ENCODE measurements at regions not wholly inside any gene's neighbourhood (a gene's known extent, or its start where the extent isn't known, plus 50 kb on each side); places are given as distances from the start of the nearest gene placed in this dataset.

DNA sequence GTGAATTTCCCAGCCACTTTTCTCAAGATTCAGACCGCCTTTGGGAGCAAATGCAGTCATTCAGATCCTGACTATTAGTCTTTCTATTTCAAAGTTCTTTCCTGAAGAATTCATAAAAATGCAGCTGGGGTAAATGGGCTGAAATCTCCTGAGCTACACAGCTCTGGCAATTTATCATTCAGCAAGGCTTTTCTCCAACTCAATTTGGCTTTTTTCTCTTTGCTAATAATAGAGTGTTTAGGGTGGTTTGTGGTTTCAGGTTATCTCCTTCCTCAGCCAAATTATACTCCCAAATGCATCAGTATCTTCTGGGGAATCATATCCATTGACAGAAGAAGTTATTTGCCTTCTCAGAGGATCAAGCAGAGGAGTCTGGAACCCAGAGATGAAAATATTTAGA lies 282.4 kb upstream of the SLC14A2 start:
- no peak overlapping the region for H3K4me3 ChIP-seq
- DNase-seq (no peak), ATAC-seq (no peak)
- no peaks in the 10 kb centered on the region for H3K36me3 ChIP-seq
- no peak overlapping the region for H3K27ac ChIP-seq
- no peaks in the 10 kb centered on the region for H3K9me3 ChIP-seq
- intact Hi-C loops (cut with DNase I), result no loop called here
- no peaks in the 10 kb centered on the region for H3K27me3 ChIP-seq
- no peaks in the 10 kb centered on the region for H3K4me1 ChIP-seq
- TF ChIP-seq, protein P1, sequence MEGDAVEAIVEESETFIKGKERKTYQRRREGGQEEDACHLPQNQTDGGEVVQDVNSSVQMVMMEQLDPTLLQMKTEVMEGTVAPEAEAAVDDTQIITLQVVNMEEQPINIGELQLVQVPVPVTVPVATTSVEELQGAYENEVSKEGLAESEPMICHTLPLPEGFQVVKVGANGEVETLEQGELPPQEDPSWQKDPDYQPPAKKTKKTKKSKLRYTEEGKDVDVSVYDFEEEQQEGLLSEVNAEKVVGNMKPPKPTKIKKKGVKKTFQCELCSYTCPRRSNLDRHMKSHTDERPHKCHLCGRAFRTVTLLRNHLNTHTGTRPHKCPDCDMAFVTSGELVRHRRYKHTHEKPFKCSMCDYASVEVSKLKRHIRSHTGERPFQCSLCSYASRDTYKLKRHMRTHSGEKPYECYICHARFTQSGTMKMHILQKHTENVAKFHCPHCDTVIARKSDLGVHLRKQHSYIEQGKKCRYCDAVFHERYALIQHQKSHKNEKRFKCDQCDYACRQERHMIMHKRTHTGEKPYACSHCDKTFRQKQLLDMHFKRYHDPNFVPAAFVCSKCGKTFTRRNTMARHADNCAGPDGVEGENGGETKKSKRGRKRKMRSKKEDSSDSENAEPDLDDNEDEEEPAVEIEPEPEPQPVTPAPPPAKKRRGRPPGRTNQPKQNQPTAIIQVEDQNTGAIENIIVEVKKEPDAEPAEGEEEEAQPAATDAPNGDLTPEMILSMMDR (IDR thresholded peaks at IDR 0.05), result no peak

DNA sequence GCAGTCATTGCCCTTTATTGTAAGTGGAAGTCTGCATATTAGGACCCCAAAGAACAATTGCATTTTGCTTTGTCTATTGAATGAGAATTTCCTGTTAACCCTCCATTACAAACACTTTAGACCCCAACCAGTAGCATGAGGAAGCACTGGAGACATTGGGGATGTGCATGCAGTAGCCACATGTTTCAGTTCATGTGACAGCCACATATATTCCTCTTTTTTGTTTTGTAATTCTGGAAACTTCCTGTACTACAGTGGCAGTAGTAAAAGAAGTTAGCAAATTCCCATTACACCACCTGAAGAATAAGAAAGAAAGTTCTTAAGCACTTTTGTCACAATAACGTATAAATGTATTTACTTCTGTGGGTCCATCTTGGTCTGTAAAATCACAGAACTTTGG lies 281.1 kb upstream of the SLC14A2 start:
- Histone ChIP-seq H3K9me3 (no peaks in the 10 kb centered on the region), H3K27ac (no peak overlapping the region), H3K27me3 (no peaks in the 10 kb centered on the region), H3K4me3 (no peak overlapping the region), H3K4me1 (no peaks in the 10 kb centered on the region), H3K36me3 (no peaks in the 10 kb centered on the region)
- TF ChIP-seq, protein P1 (IDR thresholded peaks at IDR 0.05), result no peak
- intact Hi-C loops (cut with DNase I), result no loop called here
- DNase-seq, result no peak
- peak; percentile 53 for ATAC-seq

DNA sequence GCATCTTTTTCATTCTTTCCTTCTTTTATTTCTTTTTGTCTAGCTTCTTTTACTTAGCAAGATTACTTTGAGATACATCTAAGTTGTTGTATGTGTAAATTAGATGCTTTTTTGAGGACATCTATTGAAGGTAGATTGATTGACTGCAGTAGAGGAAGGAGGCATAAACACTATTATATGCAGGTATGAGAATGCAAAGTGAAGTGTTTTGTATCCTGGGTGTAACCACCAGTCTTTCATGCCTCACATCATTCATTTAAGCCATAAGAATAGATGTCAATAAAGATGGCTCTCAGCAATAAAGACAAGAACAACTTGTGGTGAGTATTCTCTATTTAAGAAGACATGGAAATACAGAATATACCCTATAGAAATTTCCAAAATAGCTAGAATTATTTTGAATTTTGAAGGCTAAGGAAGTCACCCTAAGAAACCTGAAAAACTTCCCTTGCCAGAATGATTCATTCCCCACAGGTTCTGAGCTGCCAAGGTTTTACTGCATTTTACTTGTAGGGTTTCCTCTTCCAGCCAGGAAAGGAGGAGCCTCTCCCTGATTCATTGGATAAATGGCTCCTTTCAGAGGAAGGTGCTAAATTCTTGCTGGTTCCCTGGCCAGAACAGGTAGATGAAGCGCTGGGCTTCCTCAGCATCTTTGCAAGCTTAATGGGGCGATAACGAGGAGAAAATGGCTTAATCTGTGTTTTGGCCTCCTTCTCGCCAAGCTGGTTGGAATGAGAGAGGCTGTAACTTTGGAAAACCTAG lies 279.8 kb upstream of the SLC14A2 start:
- no peak overlapping the region for H3K4me3 ChIP-seq
- H3K4me1 ChIP-seq, result no peaks in the 10 kb centered on the region
- H3K27ac ChIP-seq, result no peak overlapping the region
- no peaks in the 10 kb centered on the region for H3K36me3 ChIP-seq
- no peaks in the 10 kb centered on the region for H3K9me3 ChIP-seq
- ATAC-seq (no peak), DNase-seq (no peak)
- H3K27me3 ChIP-seq, result no peaks in the 10 kb centered on the region
- TF ChIP-seq, protein P1 (IDR thresholded peaks at IDR 0.05), result no peak
- intact Hi-C loops (cut with DNase I), result no loop called here

DNA sequence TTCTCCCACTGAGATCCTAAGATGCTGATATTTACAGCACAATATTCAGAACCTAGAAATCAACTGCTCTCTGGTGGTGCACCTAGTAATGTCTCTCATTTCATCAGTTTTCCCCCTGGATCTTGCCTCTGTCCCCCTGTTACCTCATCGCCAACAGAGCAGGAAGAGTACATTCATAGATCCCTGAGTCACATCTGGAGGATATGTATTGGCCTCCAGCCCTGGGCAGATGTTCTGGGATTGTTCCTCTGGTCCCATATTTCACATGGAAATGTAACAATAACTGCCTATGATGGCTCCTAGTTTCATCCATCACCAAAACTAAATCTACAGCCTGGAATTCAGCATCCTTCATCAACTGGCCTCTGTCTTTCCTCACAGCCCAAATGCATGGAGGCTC lies 278.8 kb upstream of the SLC14A2 start:
- TF ChIP-seq, protein P1 (IDR thresholded peaks at IDR 0.05), result no peak
- ATAC-seq (no peak), DNase-seq (no peak)
- H3K36me3 ChIP-seq, result no peaks in the 10 kb centered on the region
- H3K9me3 ChIP-seq, result no peaks in the 10 kb centered on the region
- intact Hi-C loops (cut with DNase I), result no loop called here
- no peak overlapping the region for H3K27ac ChIP-seq
- no peaks in the 10 kb centered on the region for H3K27me3 ChIP-seq
- H3K4me3 ChIP-seq, result no peak overlapping the region
- no peaks in the 10 kb centered on the region for H3K4me1 ChIP-seq

DNA sequence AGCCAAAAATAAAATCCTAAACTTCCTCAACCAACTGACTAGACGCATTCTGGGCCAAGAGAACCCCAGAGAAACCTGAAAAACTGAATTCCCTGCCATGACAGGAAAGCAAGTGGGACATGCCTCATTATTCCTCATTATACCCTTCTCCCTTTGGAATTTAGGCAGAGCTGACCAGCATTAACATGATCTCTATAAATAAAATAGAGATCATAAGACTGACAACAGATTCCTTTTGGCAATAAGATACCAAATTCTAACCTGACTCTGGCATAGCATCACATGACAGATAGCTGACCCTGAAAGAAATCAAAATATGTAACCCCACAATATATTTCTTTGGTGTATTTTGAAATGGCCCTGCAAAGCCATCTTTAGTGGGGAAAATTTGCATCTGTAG lies 277.8 kb upstream of the SLC14A2 start:
- Histone ChIP-seq H3K36me3 (no peaks in the 10 kb centered on the region), H3K4me3 (no peak overlapping the region), H3K27me3 (no peaks in the 10 kb centered on the region), H3K9me3 (no peaks in the 10 kb centered on the region), H3K4me1 (no peaks in the 10 kb centered on the region), H3K27ac (no peak overlapping the region)
- ATAC-seq (no peak), DNase-seq (no peak)
- TF ChIP-seq, protein P1 (IDR thresholded peaks at IDR 0.05), result no peak
- intact Hi-C loops (cut with DNase I), result no loop called here
